ENCODE measurements at regions not wholly inside any gene's neighbourhood (a gene's known extent, or its start where the extent isn't known, plus 50 kb on each side); places are given as distances from the start of the nearest gene placed in this dataset.

DNA sequence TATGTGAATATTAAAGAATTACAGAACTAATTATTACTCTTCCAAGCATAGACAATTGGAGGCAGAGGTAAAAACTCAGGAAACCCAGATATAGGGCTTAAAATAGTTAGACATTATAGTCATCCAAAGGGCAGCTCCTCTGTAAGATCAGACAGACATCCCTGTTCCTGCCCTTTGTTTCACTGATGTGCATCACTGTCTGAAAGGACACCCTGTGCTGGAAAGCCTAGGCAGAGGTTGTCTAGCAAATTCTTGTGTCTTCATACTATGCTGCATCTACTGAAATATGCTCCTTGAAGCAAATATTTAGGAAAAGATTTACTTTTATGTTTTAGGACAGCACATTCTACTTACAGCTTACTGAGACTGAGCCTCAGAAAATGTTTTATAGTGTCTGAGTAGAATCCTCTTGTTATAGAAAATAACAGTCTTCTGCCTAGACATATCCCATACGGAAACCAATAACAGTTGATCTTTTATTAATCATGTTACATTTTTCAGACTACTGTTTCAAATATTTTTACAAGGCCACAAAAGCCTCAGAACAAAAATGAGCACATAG, 977.3 kb upstream of the CDH2 start:
- TF ChIP-seq CTCF (IDR thresholded peaks at IDR 0.05; ENCODE audit: low read depth, low read length, poor library complexity, severe bottlenecking) (no peak), EZH2phosphoT487 (IDR thresholded peaks at IDR 0.05; ENCODE audit: borderline replicate concordance, low read length) (no peak)

All from DOHH2 (cell line).